ENCODE measurements at regions not wholly inside any gene's neighbourhood (a gene's known extent, or its start where the extent isn't known, plus 50 kb on each side); places are given as distances from the start of the nearest gene placed in this dataset.

- no peaks in the 10 kb centered on the region for H3K9me3 ChIP-seq
- intact Hi-C loops (cut with DNase I; ENCODE audit: low total_unique reads), result no loop called here
These were observed 183.5 kb upstream of the PRICKLE2 start for GRCh38 chr3:64408770-64409169.

GRCh38 chr3:64406271-64406670 lies 181.0 kb upstream of the PRICKLE2 start:
- WGBS, 5 donors, result 67 to 77% (median 72%) methylated on average over 3 of the region's 3 CpGs
- Histone ChIP-seq H3K4me3 (no peak overlapping the region), H3K27me3 (replicated peaks in 1 of 7) (peaks cover 0 to 5% (median 0%) of the 10 kb centered on the region in 7 donors), H3K36me3 (no peaks in the 10 kb centered on the region), H3K4me1 (no peaks in the 10 kb centered on the region), H3K27ac (no peak overlapping the region), H3K9me3 (no peaks in the 10 kb centered on the region)
- TF ChIP-seq CTCF (IDR thresholded peaks at IDR 0.05 in 8 of 11, conservative IDR thresholded peaks at IDR 0.05 in 3 of 11) (no peak), POLR2A (IDR thresholded peaks at IDR 0.05) (no peak), POLR2AphosphoS5 (IDR thresholded peaks at IDR 0.05) (no peak)
- intact Hi-C loops (cut with DNase I; ENCODE audit: low total_unique reads), result no loop called here
- DNase-seq, result no peak

More at GRCh38 chr3:64408770-64409169, 183.5 kb upstream of the PRICKLE2 start:
- Histone ChIP-seq H3K36me3 (no peaks in the 10 kb centered on the region), H3K27ac (no peak overlapping the region), H3K27me3 (replicated peaks in 1 of 7) (peaks cover 0 to 5% (median 0%) of the 10 kb centered on the region in 7 donors), H3K4me1 (no peaks in the 10 kb centered on the region), H3K4me3 (no peak overlapping the region)
- DNase-seq, result no peak
- no peak for TF ChIP-seq POLR2A (IDR thresholded peaks at IDR 0.05)
- TF ChIP-seq CTCF (IDR thresholded peaks at IDR 0.05 in 8 of 11, conservative IDR thresholded peaks at IDR 0.05 in 3 of 11), result no peak
- TF ChIP-seq POLR2AphosphoS5 (IDR thresholded peaks at IDR 0.05), result no peak

- TF ChIP-seq POLR2AphosphoS5 (IDR thresholded peaks at IDR 0.05) (no peak), CTCF (IDR thresholded peaks at IDR 0.05 in 8 of 11, conservative IDR thresholded peaks at IDR 0.05 in 3 of 11) (no peak), POLR2A (IDR thresholded peaks at IDR 0.05) (no peak)
- Histone ChIP-seq H3K27ac (no peak overlapping the region), H3K27me3 (replicated peaks in 1 of 7) (peaks cover 0 to 5% (median 0%) of the 10 kb centered on the region in 7 donors), H3K4me3 (no peak overlapping the region), H3K9me3 (no peaks in the 10 kb centered on the region), H3K36me3 (no peaks in the 10 kb centered on the region), H3K4me1 (no peaks in the 10 kb centered on the region)
- 77 to 92% (median 88%) methylated on average over 1 of the region's 1 CpG for WGBS, 5 donors
- intact Hi-C loops (cut with DNase I; ENCODE audit: low total_unique reads), result no loop called here
- DNase-seq, result no peak
These were observed 180.1 kb upstream of the PRICKLE2 start for GRCh38 chr3:64405211-64405835.

GRCh38 chr3:64400706-64401105 lies 175.4 kb upstream of the PRICKLE2 start:
- DNase-seq, result no peak
- Histone ChIP-seq H3K9me3 (no peaks in the 10 kb centered on the region), H3K36me3 (no peaks in the 10 kb centered on the region), H3K4me1 (no peaks in the 10 kb centered on the region), H3K27me3 (replicated peaks in 1 of 7) (peaks cover 0 to 4% (median 0%) of the 10 kb centered on the region in 7 donors), H3K27ac (no peak overlapping the region), H3K4me3 (no peak overlapping the region)
- WGBS, 5 donors, result 69 to 79% (median 73%) methylated on average over 3 of the region's 3 CpGs
- TF ChIP-seq POLR2AphosphoS5 (IDR thresholded peaks at IDR 0.05), result no peak
- TF ChIP-seq CTCF (IDR thresholded peaks at IDR 0.05 in 8 of 11, conservative IDR thresholded peaks at IDR 0.05 in 3 of 11), result no peak
- no peak for TF ChIP-seq POLR2A (IDR thresholded peaks at IDR 0.05)
- intact Hi-C loops (cut with DNase I; ENCODE audit: low total_unique reads), result no loop called here

Measured in spleen (tissue), 11 donors.